Smooth muscle cell (in vitro differentiated cells): ENCODE measurements at regions not wholly inside any gene's neighbourhood (a gene's known extent, or its start where the extent isn't known, plus 50 kb on each side); places are given as distances from the start of the nearest gene placed in this dataset.

Experiments
- DNase-seq: peaks from one replicate; lab custom pipeline; 2025; ENCODE audit not compliant: unreplicated experiment; lab: John Stamatoyannopoulos, UW
- H2AFZ ChIP-seq: fragments of 200-600 bp; sonication (generic); 2 replicates; pipeline ENCODE4 v1.6.0; 2016; ENCODE audit warnings: antibody characterized with exemption, low read depth, mild to moderate bottlenecking
- H3F3A ChIP-seq: fragments of 200-600 bp; sonication (generic); 2 replicates; pipeline ENCODE4 v1.6.0; 2017; ENCODE audit warnings: antibody characterized with exemption, low read depth
- H3K27ac ChIP-seq: fragments of 200-600 bp; sonication (generic); 2 replicates; pipeline ENCODE4 v1.5.1; 2016; ENCODE audit warnings: low read depth, mild to moderate bottlenecking
- H3K27me3 ChIP-seq: fragments of 200-600 bp; sonication (generic); 2 replicates; pipeline ENCODE4 v1.6.1; 2016; ENCODE audit warnings: low read depth, mild to moderate bottlenecking
- H3K36me3 ChIP-seq: fragments of 200-600 bp; sonication (generic); 2 replicates; pipeline ENCODE4 v1.5.1; 2016; ENCODE audit warnings: low read depth
- H3K4me1 ChIP-seq: fragments of 200-600 bp; sonication (generic); 2 replicates; pipeline ENCODE4 v1.5.1; 2016; ENCODE audit warnings: low read depth
- H3K4me2 ChIP-seq: fragments of 200-600 bp; sonication (generic); 2 replicates; pipeline ENCODE4 v1.6.0; 2016; ENCODE audit warnings: mild to moderate bottlenecking
- H3K4me3 ChIP-seq: fragments of 200-600 bp; sonication (generic); 2 replicates; pipeline ENCODE4 v1.5.1; 2016; ENCODE audit warnings: mild to moderate bottlenecking
- H3K79me2 ChIP-seq: fragments of 200-600 bp; sonication (generic); 2 replicates; pipeline ENCODE4 v1.6.0; 2016; ENCODE audit warnings: low read depth, mild to moderate bottlenecking
- H3K9ac ChIP-seq: fragments of 200-600 bp; sonication (generic); 2 replicates; pipeline ENCODE4 v1.6.0; 2016; ENCODE audit warnings: low read depth
- H3K9me3 ChIP-seq: fragments of 200-600 bp; sonication (generic); replicated peaks from 2 replicates; pipeline ENCODE4 v1.5.1; 2016; ENCODE audit warnings: low read depth
- H4K20me1 ChIP-seq: fragments of 200-600 bp; sonication (generic); 2 replicates; pipeline ENCODE4 v1.6.0; 2016; ENCODE audit warnings: low read depth
- WGBS: methylation state at CpG from one replicate; pipeline ENCODE4 v1.1.7; 2016; ENCODE audit warnings: low lambda C conversion rate; 5-methylcytosine and 5-hydroxymethylcytosine counted together
- TF ChIP-seq, protein P1 (sequence below): fragments of 200-600 bp; sonication (generic); IDR thresholded peaks from 2 replicates; pipeline ENCODE4 v1.5.1; 2017; ENCODE audit warnings: borderline replicate concordance, mild to moderate bottlenecking, antibody characterized with exemption; ENCODE audit not compliant: insufficient read depth, poor library complexity, severe bottlenecking

DNA sequence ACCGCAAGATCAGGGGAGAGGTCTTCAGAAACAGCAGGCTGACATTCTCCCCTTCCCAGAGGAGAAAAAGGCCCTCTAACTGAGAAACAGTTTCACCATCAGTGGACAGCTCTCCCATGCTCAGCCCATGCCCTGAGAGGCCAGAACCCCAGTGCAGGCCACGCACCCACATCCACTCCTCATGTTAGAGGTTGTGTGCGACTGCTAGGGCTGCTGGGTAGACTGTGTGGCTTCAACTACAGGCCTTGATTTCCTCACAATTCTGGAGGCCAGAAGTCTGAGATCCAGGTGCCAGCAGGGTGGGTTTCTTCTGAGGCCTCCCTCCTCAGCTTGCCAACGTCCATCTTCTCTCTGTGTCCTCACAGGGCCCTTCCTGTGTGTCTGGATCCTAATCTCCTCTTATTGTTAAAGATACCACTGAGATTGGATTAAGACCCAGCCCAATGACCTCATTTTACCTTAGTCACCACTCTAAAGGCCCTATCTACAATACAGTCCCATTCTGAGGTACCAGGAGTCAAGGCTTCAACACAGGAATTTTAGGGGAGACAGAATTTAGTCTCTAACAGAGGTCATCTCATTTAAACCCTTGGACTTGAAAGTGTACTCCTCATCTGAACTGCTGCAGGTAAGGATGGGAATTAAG lies 67.7 kb upstream of the CD93 start:
- Histone ChIP-seq H3K4me2 (no peak overlapping the region), H4K20me1 (no peaks in the 10 kb centered on the region), H2AFZ (no peak overlapping the region), H3K27me3 (no peaks in the 10 kb centered on the region), H3K79me2 (no peaks in the 10 kb centered on the region), H3K4me3 (no peak overlapping the region), H3K9me3 (no peaks in the 10 kb centered on the region), H3F3A (peaks cover 3% of the 10 kb centered on the region), H3K4me1 (peaks cover 10% of the 10 kb centered on the region), H3K9ac (no peak overlapping the region), H3K27ac (no peak overlapping the region), H3K36me3 (no peaks in the 10 kb centered on the region)
- DNase-seq, result no peak
- 93% methylated on average over 4 of the region's 4 CpGs for WGBS
- TF ChIP-seq, protein P1, sequence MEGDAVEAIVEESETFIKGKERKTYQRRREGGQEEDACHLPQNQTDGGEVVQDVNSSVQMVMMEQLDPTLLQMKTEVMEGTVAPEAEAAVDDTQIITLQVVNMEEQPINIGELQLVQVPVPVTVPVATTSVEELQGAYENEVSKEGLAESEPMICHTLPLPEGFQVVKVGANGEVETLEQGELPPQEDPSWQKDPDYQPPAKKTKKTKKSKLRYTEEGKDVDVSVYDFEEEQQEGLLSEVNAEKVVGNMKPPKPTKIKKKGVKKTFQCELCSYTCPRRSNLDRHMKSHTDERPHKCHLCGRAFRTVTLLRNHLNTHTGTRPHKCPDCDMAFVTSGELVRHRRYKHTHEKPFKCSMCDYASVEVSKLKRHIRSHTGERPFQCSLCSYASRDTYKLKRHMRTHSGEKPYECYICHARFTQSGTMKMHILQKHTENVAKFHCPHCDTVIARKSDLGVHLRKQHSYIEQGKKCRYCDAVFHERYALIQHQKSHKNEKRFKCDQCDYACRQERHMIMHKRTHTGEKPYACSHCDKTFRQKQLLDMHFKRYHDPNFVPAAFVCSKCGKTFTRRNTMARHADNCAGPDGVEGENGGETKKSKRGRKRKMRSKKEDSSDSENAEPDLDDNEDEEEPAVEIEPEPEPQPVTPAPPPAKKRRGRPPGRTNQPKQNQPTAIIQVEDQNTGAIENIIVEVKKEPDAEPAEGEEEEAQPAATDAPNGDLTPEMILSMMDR, result no peak

DNA sequence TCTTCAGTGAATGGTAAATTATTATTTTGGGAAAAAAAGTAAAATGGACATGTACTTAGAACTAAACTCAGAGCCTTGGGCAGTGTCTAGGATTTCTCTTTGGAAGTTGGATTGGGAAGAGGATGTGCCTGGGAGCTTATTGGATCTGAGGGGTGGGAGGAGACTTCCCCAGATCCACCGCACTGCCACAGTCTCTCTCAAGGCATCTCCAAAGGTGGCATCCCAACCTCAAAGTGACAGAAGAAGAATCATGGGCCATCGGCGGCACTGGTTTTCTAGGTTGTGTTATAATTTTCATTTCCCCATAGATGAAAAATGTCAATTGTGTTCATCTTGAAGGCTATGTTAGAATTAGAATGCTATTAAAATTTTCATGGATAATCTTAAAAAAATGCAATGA lies 66.8 kb upstream of the CD93 start:
- no peak overlapping the region for H3K9ac ChIP-seq
- no peaks in the 10 kb centered on the region for H3K79me2 ChIP-seq
- WGBS, result 81% methylated on average over 3 of the region's 3 CpGs
- no peaks in the 10 kb centered on the region for H4K20me1 ChIP-seq
- peak overlapping the region; percentile 46 for H3K4me2 ChIP-seq
- H3K36me3 ChIP-seq, result no peaks in the 10 kb centered on the region
- H3K27ac ChIP-seq, result peak overlapping the region; percentile 59
- peaks cover 10% of the 10 kb centered on the region for H3K4me1 ChIP-seq
- H3K27me3 ChIP-seq, result no peaks in the 10 kb centered on the region
- DNase-seq, result no peak
- TF ChIP-seq, protein P1, result no peak
- no peak overlapping the region for H2AFZ ChIP-seq
- H3F3A ChIP-seq, result peaks cover 3% of the 10 kb centered on the region
- no peaks in the 10 kb centered on the region for H3K9me3 ChIP-seq
- no peak overlapping the region for H3K4me3 ChIP-seq

DNA sequence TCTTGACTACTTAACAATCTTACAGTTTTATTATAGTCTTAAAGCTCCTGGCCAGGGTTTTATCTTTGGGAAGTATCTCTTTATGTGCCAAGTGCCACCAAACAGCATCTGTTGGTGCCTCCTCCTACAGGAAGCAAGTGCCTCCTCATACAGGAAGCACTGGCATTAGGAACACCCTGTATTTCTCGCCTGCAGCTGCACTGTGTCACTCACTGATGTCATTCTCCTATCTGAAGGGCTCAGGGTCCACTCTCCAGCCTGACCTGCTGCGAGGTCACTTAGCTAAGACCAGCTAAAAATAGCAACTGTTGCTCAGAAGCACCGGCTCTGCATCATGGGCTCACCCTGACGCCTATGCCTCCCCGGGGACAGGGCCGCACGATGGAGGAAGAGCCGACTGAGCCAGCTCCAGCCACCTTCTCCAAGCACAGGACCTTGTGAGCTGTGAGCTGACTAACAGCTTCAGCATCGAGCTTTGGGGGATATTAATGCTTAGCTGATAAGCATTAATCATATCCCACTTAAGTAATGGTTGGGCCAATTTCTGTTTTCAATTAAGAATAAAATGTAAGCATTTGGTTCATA lies 66.3 kb upstream of the CD93 start:
- Histone ChIP-seq H3K4me2 (peak overlapping the region; percentile 46), H3K9ac (no peak overlapping the region), H3K27me3 (no peaks in the 10 kb centered on the region), H4K20me1 (no peaks in the 10 kb centered on the region), H3K4me1 (peaks cover 14% of the 10 kb centered on the region), H3K27ac (peak overlapping the region; percentile 59), H3K79me2 (no peaks in the 10 kb centered on the region), H3F3A (peaks cover 7% of the 10 kb centered on the region), H3K4me3 (no peak overlapping the region), H3K9me3 (no peaks in the 10 kb centered on the region), H2AFZ (no peak overlapping the region), H3K36me3 (no peaks in the 10 kb centered on the region)
- DNase-seq, result no peak
- WGBS, result 13% methylated on average over 9 of the region's 9 CpGs
- TF ChIP-seq, protein P1, result no peak

DNA sequence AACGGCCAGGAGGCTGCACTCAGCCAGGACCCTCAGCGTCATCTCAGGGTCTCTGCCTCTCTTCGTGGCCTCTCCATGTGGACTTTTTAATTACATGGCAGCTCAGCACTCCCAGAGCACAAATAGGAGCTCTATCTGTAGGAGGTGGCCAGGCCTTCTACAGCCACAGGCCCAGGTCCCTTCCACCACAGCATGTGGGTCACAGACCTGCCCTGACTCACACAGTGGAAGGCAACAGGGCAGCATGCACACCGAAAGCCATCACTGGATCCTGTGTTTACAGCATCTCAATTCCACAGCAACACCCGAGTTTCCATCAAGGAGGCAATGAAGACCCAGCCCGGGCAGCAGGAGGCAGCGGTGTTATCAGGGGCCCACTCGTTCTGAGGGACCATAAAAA lies 65.8 kb upstream of the CD93 start:
- Histone ChIP-seq H2AFZ (no peak overlapping the region), H4K20me1 (no peaks in the 10 kb centered on the region), H3K4me3 (no peak overlapping the region), H3K4me2 (peak overlapping the region; percentile 46), H3K36me3 (no peaks in the 10 kb centered on the region), H3K4me1 (peaks cover 19% of the 10 kb centered on the region), H3F3A (peaks cover 12% of the 10 kb centered on the region), H3K27ac (peak overlapping the region; percentile 59), H3K9ac (no peak overlapping the region), H3K27me3 (no peaks in the 10 kb centered on the region), H3K9me3 (no peaks in the 10 kb centered on the region), H3K79me2 (no peaks in the 10 kb centered on the region)
- DNase-seq, result no peak
- TF ChIP-seq, protein P1, result no peak
- 61% methylated on average over 8 of the region's 8 CpGs for WGBS
